SKM-1 treated with dmso at 0.1 percent for 144 hours (cell line): ENCODE measurements at regions not wholly inside any gene's neighbourhood (a gene's known extent, or its start where the extent isn't known, plus 50 kb on each side); places are given as distances from the start of the nearest gene placed in this dataset.

Experiments
- DNase-seq: peaks from one replicate; lab custom pipeline; 2025; ENCODE audit not compliant: unreplicated experiment; lab: John Stamatoyannopoulos, UW

DNA sequence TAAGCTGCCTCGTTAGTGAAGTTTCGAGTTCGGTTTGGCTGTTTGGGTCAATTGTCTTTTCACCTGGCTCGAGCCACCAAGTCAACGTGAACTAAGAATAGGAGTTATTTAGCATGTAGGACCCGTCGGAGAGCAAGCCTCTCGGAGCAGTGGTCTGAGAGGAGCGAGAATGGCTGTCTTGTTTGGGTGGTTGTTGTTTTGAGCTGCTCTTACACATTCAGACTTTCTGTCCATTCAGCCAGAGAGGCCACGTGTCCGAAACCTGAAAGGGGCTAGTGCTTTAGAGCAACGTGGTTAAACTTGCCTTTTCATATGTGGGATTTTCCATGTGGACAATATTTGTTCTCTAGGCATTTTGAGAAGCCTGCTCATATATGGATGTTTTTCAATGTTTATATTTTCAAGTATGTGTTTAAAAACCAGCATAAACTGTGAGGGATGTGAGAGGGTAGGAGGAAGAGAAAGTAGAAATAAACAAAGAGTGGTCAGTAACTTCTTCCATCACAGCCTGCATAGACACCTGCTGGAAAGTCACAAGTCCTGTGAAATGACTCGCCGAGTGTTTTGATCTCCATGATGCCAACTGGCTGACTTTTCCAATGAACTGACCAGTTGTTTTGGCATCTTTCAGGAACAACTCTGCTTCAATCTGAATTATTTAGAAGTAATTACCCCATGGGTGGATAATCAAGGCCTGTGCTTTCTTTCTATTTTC lies 221.0 kb downstream of the ASCL1 start:
- no peak for DNase-seq

- DNase-seq: no peak
Measured at GRCh38 chr12:103181366-103182152, 224.1 kb downstream of the ASCL1 start.

DNA sequence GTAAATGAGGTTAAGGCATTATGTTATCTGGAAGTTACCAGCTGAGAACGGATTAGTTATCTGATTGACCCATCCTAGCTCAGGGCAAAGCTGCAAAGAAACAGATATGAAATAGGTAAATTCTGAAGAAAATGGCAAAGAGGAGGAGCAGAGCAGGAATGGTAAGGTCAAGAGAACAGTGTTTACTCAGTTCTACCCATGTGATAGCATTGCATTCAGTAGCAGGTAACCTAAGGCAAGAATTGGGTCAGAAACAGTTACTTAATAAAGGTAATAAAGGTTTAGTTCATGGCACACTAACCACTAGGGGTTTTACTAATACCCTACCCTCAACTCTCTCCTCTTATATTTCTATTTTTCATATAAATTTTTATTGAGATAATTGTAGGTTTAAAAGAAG lies 224.8 kb downstream of the ASCL1 start:
- no peak for DNase-seq

DNA sequence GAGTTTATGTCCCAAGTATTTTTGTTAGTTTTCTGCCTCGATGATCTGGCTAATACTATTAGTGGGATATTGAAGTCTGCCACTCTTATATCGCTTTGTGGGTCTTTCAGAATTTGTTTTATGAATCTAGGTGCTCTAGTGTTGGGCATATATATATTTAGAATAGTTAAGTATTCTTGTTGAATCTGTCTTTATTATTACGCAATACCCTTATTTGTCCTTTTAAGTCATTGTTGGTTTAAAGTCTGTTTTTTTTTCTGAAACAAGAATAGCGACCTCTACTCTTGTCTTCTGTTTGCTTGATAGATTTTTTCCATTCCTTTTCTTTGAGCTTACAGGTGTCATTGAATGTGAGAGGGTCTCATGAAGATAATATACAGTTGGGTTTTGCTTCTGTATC lies 239.0 kb downstream of the ASCL1 start:
- no peak for DNase-seq

DNA sequence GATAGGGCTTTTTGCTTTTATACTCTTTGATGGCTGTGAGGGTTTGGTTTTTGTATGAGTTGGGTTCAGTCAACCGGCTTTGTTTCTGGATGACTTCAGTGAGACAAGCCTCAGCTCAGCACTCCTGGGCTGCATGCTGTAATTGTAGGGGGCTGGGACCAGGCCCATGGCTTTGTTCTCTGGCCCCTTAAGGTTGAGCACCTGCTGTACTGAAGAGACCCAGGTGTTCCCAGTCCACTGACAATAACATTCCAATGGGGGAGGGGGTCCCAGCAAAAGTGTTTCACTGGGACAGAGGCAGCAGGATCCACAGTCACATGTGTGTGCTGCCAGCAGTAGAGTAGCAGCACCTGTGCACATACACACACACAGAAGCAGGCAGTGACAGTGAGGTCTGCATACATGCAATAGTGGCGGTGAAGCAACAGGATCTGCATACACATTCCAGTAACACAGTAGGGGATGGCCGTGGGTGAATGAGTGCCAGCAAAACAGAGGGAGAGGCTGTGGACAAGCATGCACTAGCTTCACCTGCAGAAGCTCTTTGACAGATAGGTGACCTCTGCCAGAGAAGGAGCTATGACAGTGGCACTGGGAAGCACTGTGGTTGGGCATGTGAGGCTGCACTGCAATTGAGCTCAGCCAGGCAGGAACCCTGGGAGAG lies 240.4 kb downstream of the ASCL1 start:
- no peak for DNase-seq

- DNase-seq: no peak
Measured at GRCh38 chr12:103198499-103198898, 241.0 kb downstream of the ASCL1 start.

DNA sequence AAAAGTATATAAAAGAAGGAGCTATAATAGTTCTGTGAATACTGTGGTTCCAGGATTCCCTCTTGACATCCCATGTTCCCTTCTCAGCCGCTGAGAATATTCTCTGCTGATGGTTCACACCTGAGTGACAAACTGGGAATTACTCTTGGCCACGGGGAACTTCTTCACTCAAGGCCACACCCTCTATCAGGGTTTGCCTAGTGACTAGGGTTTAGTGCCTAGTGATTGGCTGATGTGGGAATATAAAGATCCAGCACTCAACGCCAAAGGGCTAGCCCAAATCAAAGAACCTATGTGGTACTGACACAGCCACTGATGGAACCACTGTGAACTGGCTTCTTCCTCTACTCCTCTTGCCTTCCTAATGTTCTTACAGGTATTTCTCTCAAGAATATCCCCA lies 248.4 kb downstream of the ASCL1 start:
- DNase-seq: no peak

DNA sequence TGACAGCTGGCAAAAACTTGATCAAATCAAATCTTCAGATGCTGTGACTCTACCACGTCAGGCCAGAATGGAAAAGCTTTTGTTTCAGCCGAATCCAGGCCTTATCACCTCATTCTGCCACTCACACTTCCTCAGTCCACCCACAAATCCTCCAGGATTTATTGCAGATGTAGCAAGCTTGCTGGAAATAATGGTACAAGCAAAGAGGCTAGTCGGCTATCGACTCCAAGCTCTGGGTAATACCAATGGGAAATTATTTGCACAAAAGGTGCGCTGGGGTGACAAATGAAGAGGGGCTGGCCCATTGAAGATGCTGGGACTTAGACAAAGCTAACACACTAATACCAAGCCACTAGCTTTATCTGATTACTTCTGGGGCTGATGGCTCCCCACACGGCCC lies 250.5 kb downstream of the ASCL1 start:
- no peak for DNase-seq

DNA sequence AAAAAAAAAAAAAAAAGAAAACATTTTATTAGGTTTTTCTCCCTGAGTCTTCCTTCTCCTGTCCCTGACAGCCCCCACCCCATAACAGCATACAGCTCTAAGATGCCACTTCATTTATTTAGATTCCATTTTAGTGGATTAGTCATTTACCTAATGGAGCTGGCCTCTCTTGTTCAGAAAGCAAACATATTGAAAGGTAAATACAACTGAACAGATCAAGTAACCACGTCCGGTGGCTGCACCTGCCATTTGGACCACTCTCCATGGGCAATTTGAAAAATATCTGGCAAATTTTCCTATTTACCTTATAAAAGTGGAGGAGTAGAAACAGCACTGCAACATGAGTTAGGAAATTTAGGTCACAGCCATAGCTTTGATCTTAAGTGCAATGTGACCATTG lies 254.6 kb downstream of the C12orf42 start:
- no peak for DNase-seq

DNA sequence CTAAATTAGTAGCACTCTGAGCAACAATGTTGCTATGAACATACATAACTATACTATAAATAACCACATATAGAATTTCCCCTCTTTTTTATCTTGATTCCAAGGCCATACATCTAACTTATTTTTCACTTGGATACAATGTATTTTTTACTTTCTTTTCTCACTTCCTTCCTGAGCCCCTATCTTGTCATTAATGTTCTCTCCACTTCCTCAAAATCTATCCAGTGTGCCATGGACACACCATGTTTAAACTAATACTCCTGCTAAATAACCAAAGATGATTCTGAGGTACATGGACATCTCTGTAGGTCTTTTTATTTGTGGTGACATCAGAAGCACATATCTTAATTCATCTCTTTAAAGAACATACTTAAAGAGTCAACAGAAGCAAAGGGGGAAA lies 251.2 kb downstream of the C12orf42 start:
- no peak for DNase-seq

DNA sequence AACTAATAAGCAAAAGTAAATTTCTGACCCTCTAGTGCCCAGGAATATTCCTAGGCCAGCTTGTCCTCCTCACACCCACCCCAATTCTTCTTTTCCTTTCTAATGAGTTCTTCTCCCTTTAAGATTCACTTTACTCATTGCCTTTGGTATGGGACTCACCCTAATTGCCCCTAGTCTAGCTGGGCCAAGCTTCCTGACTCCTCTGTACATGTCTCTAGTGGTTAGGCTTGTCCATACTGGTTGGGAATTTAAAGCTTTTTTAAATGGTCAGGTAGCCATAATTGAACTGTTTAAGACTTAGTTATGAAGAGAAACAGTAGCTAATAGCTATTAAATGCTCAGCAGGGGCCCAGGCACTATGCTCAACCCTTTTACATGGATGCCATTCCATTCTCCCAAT lies 248.2 kb downstream of the C12orf42 start:
- DNase-seq: no peak

GRCh38 chr12:103249607-103250006 lies 246.2 kb downstream of the C12orf42 start:
- DNase-seq: no peak

DNA sequence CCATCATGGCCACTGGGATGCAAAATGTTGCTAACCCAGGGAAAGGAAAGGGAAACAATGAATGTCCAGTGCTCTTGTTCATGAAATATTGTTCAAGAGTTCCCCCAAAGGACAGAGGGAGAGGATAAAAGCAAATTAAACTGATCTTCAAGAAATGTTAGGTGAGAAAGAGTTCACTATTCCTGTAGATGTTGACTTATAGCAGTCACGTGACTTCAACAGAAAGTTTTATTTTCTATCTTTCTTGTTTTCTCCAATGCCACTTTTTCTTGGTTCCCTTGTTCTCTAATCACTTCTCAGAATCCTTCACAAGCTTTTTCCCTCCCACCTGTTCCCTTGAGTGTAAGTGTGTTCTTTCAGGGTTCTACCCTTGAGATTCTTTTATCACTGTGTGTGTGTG lies 245.3 kb downstream of the C12orf42 start:
- no peak for DNase-seq
